HepG2 (cell line): ENCODE measurements at regions not wholly inside any gene's neighbourhood (a gene's known extent, or its start where the extent isn't known, plus 50 kb on each side); places are given as distances from the start of the nearest gene placed in this dataset.
A peak's percentile ranks its signal among the peaks of the same experiment; 100 is the strongest.

Experiments used
- ATAC-seq: fragments of 200-7000 bp; cut with Tn5 transposase; 3 replicates; pipeline ENCODE4 v1.9.1; 2020; ENCODE audit warnings: mild to moderate bottlenecking, moderate library complexity
- BruUV-seq: library from RNA; stranded (reverse); fragments of 400-500 nt; replicated peaks from 2 replicates; lab custom pipeline; 2021; lab: Mats Ljungman, UMichigan
- CTCF ChIA-PET: fragments of 300-600 bp; formaldehyde crosslinking; extraction: SDS; loops from one replicate; lab custom pipeline; 2021; ENCODE audit warnings: low total read pairs, inconsistent platforms, low intra/inter-chr PET ratio; lab: Yijun Ruan, JAX
- POLR2A ChIA-PET: fragments of 350-600 bp; sonication (Branson Sonifier 250); formaldehyde crosslinking; loops from one replicate; lab custom pipeline; 2020; ENCODE audit warnings: antibody characterized with exemption, inconsistent platforms; lab: Yijun Ruan, JAX
- DNase-seq: peaks from one replicate; pipeline ENCODE4 v3.0.0-alpha.2; 2015; ENCODE audit warnings: low spot score
- FAIRE-seq: peaks from 3 replicates; lab custom pipeline; 2011; peaks lifted over from hg19 to GRCh38; lab: Jason Lieb, UNC
- H2AFZ ChIP-seq: one replicate; pipeline ENCODE4 v1.6.1; 2011; ENCODE audit warnings: low read length, inconsistent platforms
- H3K27ac ChIP-seq: fragments of 300-600 bp; 3 replicates; pipeline ENCODE4 v1.8.0; 2011; ENCODE audit warnings: mixed run types, mild to moderate bottlenecking, mixed read lengths, low read length, inconsistent platforms; ENCODE audit not compliant: insufficient read depth; ENCODE audit errors: extremely low read length
- H3K27me3 ChIP-seq, 2 experiments: fragments of 200-600 bp in 1 of 2; 2 replicates in 1 of 2; 3 replicates in 1 of 2; pipeline versions ENCODE4 v1.6.0 to v1.8.0; 2011; ENCODE audit warnings: low read length in 2 of 2, mild to moderate bottlenecking in 2 of 2, moderate library complexity in 2 of 2, inconsistent platforms in 1 of 2; ENCODE audit not compliant: insufficient read depth in 2 of 2, control insufficient read depth in 1 of 2
- H3K36me3 ChIP-seq, 2 experiments: fragments of 200-600 bp in 1 of 2; replicated peaks in 1 of 2; 2 replicates in 1 of 2; 3 replicates in 1 of 2; pipeline versions ENCODE4 v1.5.1 to v1.8.0; 2011; ENCODE audit warnings: low read length in 2 of 2, inconsistent platforms in 1 of 2; ENCODE audit not compliant: insufficient read depth in 2 of 2, control insufficient read depth in 1 of 2
- H3K4me1 ChIP-seq: 2 replicates; pipeline ENCODE4 v1.5.1; 2012; ENCODE audit warnings: low read length, inconsistent platforms; ENCODE audit not compliant: insufficient read depth
- H3K4me2 ChIP-seq: 2 replicates; pipeline ENCODE4 v1.6.0; 2011; ENCODE audit warnings: low read depth, low read length, inconsistent platforms
- H3K4me3 ChIP-seq, 3 experiments: fragments of 200-600 bp in 1 of 3; sonication (generic), shearing (Covaris generic) in 1 of 3; replicated peaks in 1 of 3; 2 replicates each; pipeline ENCODE4 v1.5.1; 2011 to 2016; ENCODE audit warnings: low read length in 3 of 3, inconsistent platforms in 2 of 3, low read depth in 2 of 3, mild to moderate bottlenecking in 2 of 3, control low read depth in 1 of 3, mixed read lengths in 1 of 3; ENCODE audit not compliant: insufficient read depth in 1 of 3
- H3K79me2 ChIP-seq: one replicate; pipeline ENCODE4 v1.6.1; 2011; ENCODE audit warnings: low read length, inconsistent platforms; ENCODE audit not compliant: insufficient read depth
- H3K9ac ChIP-seq: 2 replicates; pipeline ENCODE4 v1.6.0; 2011; ENCODE audit warnings: mild to moderate bottlenecking, low read depth, low read length, inconsistent platforms; ENCODE audit not compliant: insufficient read depth
- H3K9me3 ChIP-seq: 2 replicates; pipeline ENCODE4 v1.5.1; 2012; ENCODE audit warnings: mild to moderate bottlenecking, low read length
- H4K20me1 ChIP-seq: 2 replicates; pipeline ENCODE4 v1.6.0; 2011; ENCODE audit warnings: inconsistent platforms, mild to moderate bottlenecking, low read length, moderate library complexity; ENCODE audit not compliant: insufficient read depth
- MTF1 ChIP-seq: sonication (generic); formaldehyde crosslinking; IDR thresholded peaks from 2 replicates; pipeline ENCODE4 v1.5.0; 2020; ENCODE audit warnings: missing genetic modification reagents
- NR2C2 ChIP-seq: sonication (generic); formaldehyde crosslinking; IDR thresholded peaks from 2 replicates; pipeline ENCODE4 v1.4.0; 2020; ENCODE audit warnings: missing genetic modification reagents, mild to moderate bottlenecking, moderate library complexity, borderline replicate concordance
- RCOR2 ChIP-seq: IDR thresholded peaks from 2 replicates; pipeline ENCODE4 v1.6.1; 2016; ENCODE audit warnings: missing biosample characterization, missing genetic modification reagents
- TOPORS ChIP-seq: sonication (generic); formaldehyde crosslinking; IDR thresholded peaks from 2 replicates; pipeline ENCODE4 v1.8.0; 2023; ENCODE audit warnings: mild to moderate bottlenecking, missing genetic modification reagents
- ZNF30 ChIP-seq: sonication (generic); formaldehyde crosslinking; IDR thresholded peaks from 2 replicates; pipeline ENCODE4 v1.5.0; 2020; ENCODE audit warnings: mild to moderate bottlenecking, missing genetic modification reagents
- ZNF343 ChIP-seq: sonication (generic); formaldehyde crosslinking; IDR thresholded peaks from 2 replicates; pipeline ENCODE4 v1.4.0; 2020; ENCODE audit warnings: mild to moderate bottlenecking, missing genetic modification reagents
- ZNF383 ChIP-seq: sonication (generic); formaldehyde crosslinking; IDR thresholded peaks from 2 replicates; pipeline ENCODE4 v1.4.0; 2020; ENCODE audit warnings: missing genetic modification reagents, mild to moderate bottlenecking, borderline replicate concordance
- ZNF558 ChIP-seq: sonication (generic); formaldehyde crosslinking; IDR thresholded peaks from 2 replicates; pipeline ENCODE4 v1.9.0; 2022; ENCODE audit warnings: mild to moderate bottlenecking, missing genetic modification reagents, borderline replicate concordance
- ZNF709 ChIP-seq: sonication (generic); formaldehyde crosslinking; IDR thresholded peaks from 2 replicates; pipeline ENCODE4 v1.5.0; 2020; ENCODE audit warnings: mild to moderate bottlenecking, missing genetic modification reagents
- ZSCAN20 ChIP-seq: sonication (generic); formaldehyde crosslinking; IDR thresholded peaks from 2 replicates; pipeline ENCODE4 v1.4.0; 2020; ENCODE audit warnings: missing genetic modification reagents, mild to moderate bottlenecking, borderline replicate concordance
- WGBS: methylation state at CpG from one replicate; pipeline ENCODE4 v1.1.6; 2017; ENCODE audit warnings: low lambda C conversion rate; 5-methylcytosine and 5-hydroxymethylcytosine counted together
- in situ Hi-C: cut with HindIII; loops from 2 replicates; pipeline ENCODE4 v1.10.0; 2017; ENCODE audit warnings: low pct_unique_long_range_greater_than_20kb; ENCODE audit not compliant: extremely low pct_ligation_motif_present
- intact Hi-C: fragments of 100-400 bp; cut with micrococcal nuclease; formaldehyde crosslinking; loops from one replicate; pipeline ENCODE4 v1.10.0; 2022; ENCODE audit not compliant: unreplicated experiment
- TF ChIP-seq, protein P1 (sequence below): sonication (generic); formaldehyde crosslinking; IDR thresholded peaks from 2 replicates; pipeline ENCODE4 v1.5.1; 2020; ENCODE audit warnings: mild to moderate bottlenecking, missing genetic modification reagents, borderline replicate concordance
- TF ChIP-seq, protein P2 (sequence below): IDR thresholded peaks from 2 replicates; pipeline ENCODE4 v1.4.0; 2020; ENCODE audit warnings: mild to moderate bottlenecking, missing genetic modification reagents
- TF ChIP-seq, protein P3 (sequence below): sonication (generic); formaldehyde crosslinking; conservative IDR thresholded peaks from 2 replicates; pipeline ENCODE4 v1.8.0; 2022; ENCODE audit warnings: low read depth, missing genetic modification reagents

DNA sequence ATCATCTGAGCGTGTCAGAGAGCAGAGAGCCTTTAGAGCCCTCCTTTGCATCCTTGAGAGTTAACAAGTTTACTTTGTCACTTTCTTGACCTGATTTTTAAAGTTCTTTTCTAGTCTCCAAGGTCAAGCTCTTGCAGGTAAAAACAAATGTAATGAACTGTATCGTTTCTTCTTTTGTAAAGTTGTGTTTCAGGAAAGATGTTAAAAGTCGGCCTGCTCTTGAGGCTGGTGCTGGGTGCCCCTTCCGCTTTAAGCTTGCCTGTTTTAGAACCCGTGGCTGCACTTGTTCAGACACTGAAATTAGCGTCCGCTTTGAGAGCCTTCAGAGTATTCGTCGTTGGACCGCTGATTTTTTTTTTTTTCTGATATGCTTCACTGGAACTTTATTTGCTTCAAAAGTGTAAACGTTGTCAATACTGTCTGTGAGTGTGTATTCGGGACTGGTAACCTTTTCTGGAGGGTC, 52.6 kb upstream of the ULK4 start:
- TSS peak; percentile 64 for BruUV-seq
- FAIRE-seq (peak; percentile 15), ATAC-seq (peak; percentile 32)
- TF ChIP-seq ZNF709 (CRISPR knock-in tag) (no peak), ZNF343 (no peak), ZSCAN20 (CRISPR knock-in tag) (0 out of 2 replicates have a peak, but pooled peaks have one; percentile 2), ZNF30 (no peak), NR2C2 (CRISPR knock-in tag) (0 out of 2 replicates have a peak, but pooled peaks have one; percentile 1), TOPORS (CRISPR knock-in tag) (no peak), ZNF383 (CRISPR knock-in tag) (no peak), RCOR2 (no peak), ZNF558 (CRISPR knock-in tag) (no peak), MTF1 (CRISPR knock-in tag) (0 out of 2 replicates have a peak, but pooled peaks have one; percentile 4)
- TF ChIP-seq, protein P1, sequence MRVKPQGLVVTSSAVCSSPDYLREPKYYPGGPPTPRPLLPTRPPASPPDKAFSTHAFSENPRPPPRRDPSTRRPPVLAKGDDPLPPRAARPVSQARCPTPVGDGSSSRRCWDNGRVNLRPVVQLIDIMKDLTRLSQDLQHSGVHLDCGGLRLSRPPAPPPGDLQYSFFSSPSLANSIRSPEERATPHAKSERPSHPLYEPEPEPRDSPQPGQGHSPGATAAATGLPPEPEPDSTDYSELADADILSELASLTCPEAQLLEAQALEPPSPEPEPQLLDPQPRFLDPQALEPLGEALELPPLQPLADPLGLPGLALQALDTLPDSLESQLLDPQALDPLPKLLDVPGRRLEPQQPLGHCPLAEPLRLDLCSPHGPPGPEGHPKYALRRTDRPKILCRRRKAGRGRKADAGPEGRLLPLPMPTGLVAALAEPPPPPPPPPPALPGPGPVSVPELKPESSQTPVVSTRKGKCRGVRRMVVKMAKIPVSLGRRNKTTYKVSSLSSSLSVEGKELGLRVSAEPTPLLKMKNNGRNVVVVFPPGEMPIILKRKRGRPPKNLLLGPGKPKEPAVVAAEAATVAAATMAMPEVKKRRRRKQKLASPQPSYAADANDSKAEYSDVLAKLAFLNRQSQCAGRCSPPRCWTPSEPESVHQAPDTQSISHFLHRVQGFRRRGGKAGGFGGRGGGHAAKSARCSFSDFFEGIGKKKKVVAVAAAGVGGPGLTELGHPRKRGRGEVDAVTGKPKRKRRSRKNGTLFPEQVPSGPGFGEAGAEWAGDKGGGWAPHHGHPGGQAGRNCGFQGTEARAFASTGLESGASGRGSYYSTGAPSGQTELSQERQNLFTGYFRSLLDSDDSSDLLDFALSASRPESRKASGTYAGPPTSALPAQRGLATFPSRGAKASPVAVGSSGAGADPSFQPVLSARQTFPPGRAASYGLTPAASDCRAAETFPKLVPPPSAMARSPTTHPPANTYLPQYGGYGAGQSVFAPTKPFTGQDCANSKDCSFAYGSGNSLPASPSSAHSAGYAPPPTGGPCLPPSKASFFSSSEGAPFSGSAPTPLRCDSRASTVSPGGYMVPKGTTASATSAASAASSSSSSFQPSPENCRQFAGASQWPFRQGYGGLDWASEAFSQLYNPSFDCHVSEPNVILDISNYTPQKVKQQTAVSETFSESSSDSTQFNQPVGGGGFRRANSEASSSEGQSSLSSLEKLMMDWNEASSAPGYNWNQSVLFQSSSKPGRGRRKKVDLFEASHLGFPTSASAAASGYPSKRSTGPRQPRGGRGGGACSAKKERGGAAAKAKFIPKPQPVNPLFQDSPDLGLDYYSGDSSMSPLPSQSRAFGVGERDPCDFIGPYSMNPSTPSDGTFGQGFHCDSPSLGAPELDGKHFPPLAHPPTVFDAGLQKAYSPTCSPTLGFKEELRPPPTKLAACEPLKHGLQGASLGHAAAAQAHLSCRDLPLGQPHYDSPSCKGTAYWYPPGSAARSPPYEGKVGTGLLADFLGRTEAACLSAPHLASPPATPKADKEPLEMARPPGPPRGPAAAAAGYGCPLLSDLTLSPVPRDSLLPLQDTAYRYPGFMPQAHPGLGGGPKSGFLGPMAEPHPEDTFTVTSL (CRISPR knock-in tag), result peak; percentile 25; the same call in 1 of the 2 replicates
- TF ChIP-seq, protein P2, sequence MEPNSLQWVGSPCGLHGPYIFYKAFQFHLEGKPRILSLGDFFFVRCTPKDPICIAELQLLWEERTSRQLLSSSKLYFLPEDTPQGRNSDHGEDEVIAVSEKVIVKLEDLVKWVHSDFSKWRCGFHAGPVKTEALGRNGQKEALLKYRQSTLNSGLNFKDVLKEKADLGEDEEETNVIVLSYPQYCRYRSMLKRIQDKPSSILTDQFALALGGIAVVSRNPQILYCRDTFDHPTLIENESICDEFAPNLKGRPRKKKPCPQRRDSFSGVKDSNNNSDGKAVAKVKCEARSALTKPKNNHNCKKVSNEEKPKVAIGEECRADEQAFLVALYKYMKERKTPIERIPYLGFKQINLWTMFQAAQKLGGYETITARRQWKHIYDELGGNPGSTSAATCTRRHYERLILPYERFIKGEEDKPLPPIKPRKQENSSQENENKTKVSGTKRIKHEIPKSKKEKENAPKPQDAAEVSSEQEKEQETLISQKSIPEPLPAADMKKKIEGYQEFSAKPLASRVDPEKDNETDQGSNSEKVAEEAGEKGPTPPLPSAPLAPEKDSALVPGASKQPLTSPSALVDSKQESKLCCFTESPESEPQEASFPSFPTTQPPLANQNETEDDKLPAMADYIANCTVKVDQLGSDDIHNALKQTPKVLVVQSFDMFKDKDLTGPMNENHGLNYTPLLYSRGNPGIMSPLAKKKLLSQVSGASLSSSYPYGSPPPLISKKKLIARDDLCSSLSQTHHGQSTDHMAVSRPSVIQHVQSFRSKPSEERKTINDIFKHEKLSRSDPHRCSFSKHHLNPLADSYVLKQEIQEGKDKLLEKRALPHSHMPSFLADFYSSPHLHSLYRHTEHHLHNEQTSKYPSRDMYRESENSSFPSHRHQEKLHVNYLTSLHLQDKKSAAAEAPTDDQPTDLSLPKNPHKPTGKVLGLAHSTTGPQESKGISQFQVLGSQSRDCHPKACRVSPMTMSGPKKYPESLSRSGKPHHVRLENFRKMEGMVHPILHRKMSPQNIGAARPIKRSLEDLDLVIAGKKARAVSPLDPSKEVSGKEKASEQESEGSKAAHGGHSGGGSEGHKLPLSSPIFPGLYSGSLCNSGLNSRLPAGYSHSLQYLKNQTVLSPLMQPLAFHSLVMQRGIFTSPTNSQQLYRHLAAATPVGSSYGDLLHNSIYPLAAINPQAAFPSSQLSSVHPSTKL (CRISPR knock-in tag), result no peak
- TF ChIP-seq, protein P3, sequence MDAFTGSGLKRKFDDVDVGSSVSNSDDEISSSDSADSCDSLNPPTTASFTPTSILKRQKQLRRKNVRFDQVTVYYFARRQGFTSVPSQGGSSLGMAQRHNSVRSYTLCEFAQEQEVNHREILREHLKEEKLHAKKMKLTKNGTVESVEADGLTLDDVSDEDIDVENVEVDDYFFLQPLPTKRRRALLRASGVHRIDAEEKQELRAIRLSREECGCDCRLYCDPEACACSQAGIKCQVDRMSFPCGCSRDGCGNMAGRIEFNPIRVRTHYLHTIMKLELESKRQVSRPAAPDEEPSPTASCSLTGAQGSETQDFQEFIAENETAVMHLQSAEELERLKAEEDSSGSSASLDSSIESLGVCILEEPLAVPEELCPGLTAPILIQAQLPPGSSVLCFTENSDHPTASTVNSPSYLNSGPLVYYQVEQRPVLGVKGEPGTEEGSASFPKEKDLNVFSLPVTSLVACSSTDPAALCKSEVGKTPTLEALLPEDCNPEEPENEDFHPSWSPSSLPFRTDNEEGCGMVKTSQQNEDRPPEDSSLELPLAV (CRISPR knock-in tag), result no peak

More for the DNA sequence above, 52.6 kb upstream of the ULK4 start:
- peak overlapping the region; percentile 66 to 90 (median 85) for H3K4me3 ChIP-seq
- H3K27me3 ChIP-seq, result no peaks in the 10 kb centered on the region
- ChIA-PET POLR2A (interaction anchor here (0.6 to 1.5 kb wide), 7 partner anchors 9 to 86 kb away, joined by 3 to 4 read pairs (median 3); no protein-coding TSS in a partner anchor), CTCF (interaction anchor here (1.2 kb wide), 1 partner anchor 85 kb away, joined by 3 read pairs; no protein-coding TSS in a partner anchor)
- peaks cover 53% of the 10 kb centered on the region for H3K79me2 ChIP-seq
- peak overlapping the region; percentile 64 for H3K27ac ChIP-seq
- in situ Hi-C loops (loop anchor here (25.0 kb wide), 1 partner anchor 173 kb away; no protein-coding TSS in a partner anchor), intact Hi-C loops (loop anchor here (2.0 kb wide), 1 partner anchor 18 kb away; no protein-coding TSS in a partner anchor)
- 5% methylated on average over 12 of the region's 12 CpGs for WGBS
- H2AFZ ChIP-seq, result no peak overlapping the region
- H3K9me3 ChIP-seq, result no peaks in the 10 kb centered on the region
- peaks cover 56% of the 10 kb centered on the region for H3K4me1 ChIP-seq
- peak overlapping the region; percentile 85 for H3K9ac ChIP-seq
- no peak for DNase-seq
- H3K4me2 ChIP-seq, result peak overlapping the region; percentile 90
- peaks cover 5% of the 10 kb centered on the region for H4K20me1 ChIP-seq
- no peaks in the 10 kb centered on the region for H3K36me3 ChIP-seq
